Activated naive CD4-positive, alpha-beta T cell treated with anti-CD3 and anti-CD28 coated beads, Interleukin-2, amount 50 U/mL, for 24 hours (primary cell): ENCODE measurements at regions not wholly inside any gene's neighbourhood (a gene's known extent, or its start where the extent isn't known, plus 50 kb on each side); places are given as distances from the start of the nearest gene placed in this dataset.
A peak's percentile ranks its signal among the peaks of the same experiment; 100 is the strongest.

Source experiments
- H3K27ac Mint-ChIP-seq: one replicate; pipeline ENCODE4 v1.8.0; 2021; ENCODE audit warnings: mild to moderate bottlenecking, mixed read lengths
- H3K27me3 Mint-ChIP-seq: one replicate; pipeline ENCODE4 v1.8.0; 2021; ENCODE audit warnings: mixed read lengths
- H3K36me3 Mint-ChIP-seq: one replicate; pipeline ENCODE4 v1.8.0; 2021; ENCODE audit warnings: mixed read lengths
- H3K4me1 Mint-ChIP-seq: one replicate; pipeline ENCODE4 v1.8.0; 2021; ENCODE audit warnings: mixed read lengths
- H3K4me3 Mint-ChIP-seq: one replicate; pipeline ENCODE4 v1.8.0; 2021; ENCODE audit warnings: mild to moderate bottlenecking, mixed read lengths
- H3K9me3 Mint-ChIP-seq: one replicate; pipeline ENCODE4 v1.8.0; 2021; ENCODE audit warnings: mixed read lengths

- H3K4me3 Mint-ChIP-seq: no peak overlapping the region
- H3K9me3 Mint-ChIP-seq: peaks cover 5% of the 10 kb centered on the region
- no peaks in the 10 kb centered on the region for H3K36me3 Mint-ChIP-seq
- no peaks in the 10 kb centered on the region for H3K4me1 Mint-ChIP-seq
- no peak overlapping the region for H3K27ac Mint-ChIP-seq
- H3K27me3 Mint-ChIP-seq: peaks cover 1% of the 10 kb centered on the region
Observed at GRCh38 chr10:3433988-3434387, 261.4 kb upstream of the PITRM1 start.

DNA sequence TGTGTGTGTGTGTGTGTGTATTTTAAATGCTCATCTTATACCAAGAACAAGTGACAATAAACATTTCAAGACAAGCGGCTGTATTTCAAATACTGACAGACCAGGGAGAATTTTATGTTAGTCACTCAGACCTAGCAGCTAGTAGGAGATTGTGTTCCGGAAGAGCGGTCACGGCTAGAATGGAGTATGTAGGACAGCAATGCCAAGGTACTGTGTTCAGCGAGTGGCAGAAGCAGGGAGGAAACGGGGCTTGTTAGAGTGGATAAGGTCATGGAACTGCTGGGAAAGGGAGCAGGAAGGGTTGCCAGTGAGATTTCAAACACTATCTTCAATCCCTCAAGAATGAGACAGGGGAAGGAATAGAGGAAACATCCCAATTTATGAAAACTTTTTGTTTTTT lies 260.5 kb upstream of the PITRM1 start:
- Mint-ChIP-seq H3K27ac (no peak overlapping the region), H3K36me3 (no peaks in the 10 kb centered on the region), H3K27me3 (peaks cover 1% of the 10 kb centered on the region), H3K9me3 (peaks cover 5% of the 10 kb centered on the region), H3K4me3 (no peak overlapping the region), H3K4me1 (no peaks in the 10 kb centered on the region)

GRCh38 chr10:3432081-3432825 lies 259.7 kb upstream of the PITRM1 start:
- no peak overlapping the region for H3K4me3 Mint-ChIP-seq
- H3K36me3 Mint-ChIP-seq: no peaks in the 10 kb centered on the region
- no peaks in the 10 kb centered on the region for H3K4me1 Mint-ChIP-seq
- H3K27ac Mint-ChIP-seq: no peak overlapping the region
- H3K27me3 Mint-ChIP-seq: peaks cover 1% of the 10 kb centered on the region
- H3K9me3 Mint-ChIP-seq: peaks cover 5% of the 10 kb centered on the region

DNA sequence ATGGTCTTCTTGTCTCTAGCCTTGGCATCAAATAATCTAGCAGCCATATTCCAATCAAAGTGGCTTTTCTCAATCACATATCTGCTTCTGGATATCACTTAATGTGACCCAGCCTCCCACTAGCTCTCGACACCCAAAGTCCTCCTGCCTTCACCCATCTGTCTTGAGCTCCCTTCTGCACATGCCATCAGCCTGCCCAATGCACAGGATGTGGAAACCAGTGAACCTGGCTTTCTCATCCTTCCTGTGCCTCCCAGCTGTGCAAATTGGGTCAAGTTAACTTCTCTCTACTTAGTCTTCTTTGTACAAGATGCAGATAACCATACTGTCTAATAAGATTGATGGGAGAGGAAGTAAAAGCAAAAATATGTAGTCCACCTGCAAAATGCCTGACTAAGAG lies 257.9 kb upstream of the PITRM1 start:
- Mint-ChIP-seq H3K27ac (no peak overlapping the region), H3K4me1 (no peaks in the 10 kb centered on the region), H3K36me3 (no peaks in the 10 kb centered on the region), H3K9me3 (peaks cover 5% of the 10 kb centered on the region), H3K4me3 (no peak overlapping the region), H3K27me3 (peaks cover 1% of the 10 kb centered on the region)

- Mint-ChIP-seq H3K4me3 (no peak overlapping the region), H3K36me3 (no peaks in the 10 kb centered on the region), H3K4me1 (no peaks in the 10 kb centered on the region), H3K27me3 (peaks cover 1% of the 10 kb centered on the region), H3K27ac (peak overlapping the region; percentile 13), H3K9me3 (peaks cover 5% of the 10 kb centered on the region)
Observed at GRCh38 chr10:3429676-3430075, 257.1 kb upstream of the PITRM1 start.

DNA sequence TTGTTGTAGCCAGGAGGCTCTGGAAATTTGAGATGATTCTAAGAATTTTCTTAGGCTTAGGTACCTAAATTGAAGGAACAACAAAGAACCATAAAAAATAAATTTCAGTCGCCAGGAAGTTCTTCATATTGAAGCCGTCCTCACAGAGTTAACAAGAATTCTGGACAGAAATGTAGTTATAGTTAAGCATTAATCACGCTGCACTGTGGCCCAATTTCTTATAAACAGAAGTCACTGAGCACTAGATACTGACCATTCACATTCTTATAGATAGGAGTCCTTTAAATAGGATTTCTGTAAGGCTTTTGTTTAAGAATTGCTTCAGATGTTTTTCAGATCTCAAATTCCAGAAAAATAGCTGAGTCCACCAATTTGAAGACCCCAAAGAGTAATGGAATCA lies 256.2 kb upstream of the PITRM1 start:
- H3K27me3 Mint-ChIP-seq: peaks cover 4% of the 10 kb centered on the region
- H3K4me3 Mint-ChIP-seq: no peak overlapping the region
- peaks cover 5% of the 10 kb centered on the region for H3K9me3 Mint-ChIP-seq
- no peaks in the 10 kb centered on the region for H3K36me3 Mint-ChIP-seq
- no peak overlapping the region for H3K27ac Mint-ChIP-seq
- no peaks in the 10 kb centered on the region for H3K4me1 Mint-ChIP-seq

DNA sequence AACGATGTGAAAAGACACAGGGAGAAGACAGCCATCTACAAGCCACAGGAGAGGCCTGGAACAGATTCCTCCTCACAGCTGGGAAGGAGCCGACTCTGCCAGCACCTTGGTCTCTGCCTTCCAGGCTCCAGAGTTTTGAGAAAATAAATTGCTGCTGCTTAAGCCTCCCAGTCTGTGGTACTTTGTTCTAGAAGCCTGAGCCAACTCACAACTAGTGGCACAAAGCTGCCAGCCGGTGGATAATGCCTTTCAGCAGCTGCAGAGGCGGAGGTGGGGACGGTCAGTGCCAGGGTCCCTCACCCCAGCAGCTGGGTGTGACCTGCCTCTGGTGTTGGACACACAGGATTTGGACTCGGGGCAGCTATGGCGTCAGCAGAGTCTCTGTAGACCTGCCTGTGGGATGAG lies 255.4 kb upstream of the PITRM1 start:
- no peak overlapping the region for H3K4me3 Mint-ChIP-seq
- peaks cover 7% of the 10 kb centered on the region for H3K27me3 Mint-ChIP-seq
- H3K4me1 Mint-ChIP-seq: no peaks in the 10 kb centered on the region

GRCh38 chr10:3427347-3427746 lies 254.8 kb upstream of the PITRM1 start:
- no peak overlapping the region for H3K4me3 Mint-ChIP-seq
- H3K4me1 Mint-ChIP-seq: no peaks in the 10 kb centered on the region
- no peak overlapping the region for H3K27ac Mint-ChIP-seq
- H3K9me3 Mint-ChIP-seq: peaks cover 5% of the 10 kb centered on the region
- no peaks in the 10 kb centered on the region for H3K36me3 Mint-ChIP-seq
- H3K27me3 Mint-ChIP-seq: peaks cover 7% of the 10 kb centered on the region

More for the DNA sequence above, 255.4 kb upstream of the PITRM1 start:
- H3K36me3 Mint-ChIP-seq: no peaks in the 10 kb centered on the region
- no peak overlapping the region for H3K27ac Mint-ChIP-seq
- H3K9me3 Mint-ChIP-seq: peaks cover 5% of the 10 kb centered on the region

- no peaks in the 10 kb centered on the region for H3K36me3 Mint-ChIP-seq
- no peak overlapping the region for H3K4me3 Mint-ChIP-seq
- peaks cover 7% of the 10 kb centered on the region for H3K27me3 Mint-ChIP-seq
- no peak overlapping the region for H3K27ac Mint-ChIP-seq
- peaks cover 3% of the 10 kb centered on the region for H3K4me1 Mint-ChIP-seq
- peaks cover 5% of the 10 kb centered on the region for H3K9me3 Mint-ChIP-seq
Observed at GRCh38 chr10:3426190-3426845, 253.7 kb upstream of the PITRM1 start.

- peaks cover 5% of the 10 kb centered on the region for H3K9me3 Mint-ChIP-seq
- no peak overlapping the region for H3K27ac Mint-ChIP-seq
Observed at GRCh38 chr10:3425716-3426115, 253.1 kb upstream of the PITRM1 start.

GRCh38 chr10:3425261-3425660 lies 252.7 kb upstream of the PITRM1 start:
- peaks cover 7% of the 10 kb centered on the region for H3K27me3 Mint-ChIP-seq
- no peak overlapping the region for H3K27ac Mint-ChIP-seq
- H3K36me3 Mint-ChIP-seq: no peaks in the 10 kb centered on the region
- H3K9me3 Mint-ChIP-seq: peaks cover 5% of the 10 kb centered on the region
- H3K4me1 Mint-ChIP-seq: peaks cover 5% of the 10 kb centered on the region
- no peak overlapping the region for H3K4me3 Mint-ChIP-seq

More at GRCh38 chr10:3425716-3426115, 253.1 kb upstream of the PITRM1 start:
- Mint-ChIP-seq H3K27me3 (peaks cover 7% of the 10 kb centered on the region), H3K4me3 (no peak overlapping the region), H3K36me3 (no peaks in the 10 kb centered on the region), H3K4me1 (peaks cover 3% of the 10 kb centered on the region)

GRCh38 chr10:3424111-3424851 lies 251.7 kb upstream of the PITRM1 start:
- Mint-ChIP-seq H3K36me3 (no peaks in the 10 kb centered on the region), H3K27me3 (peaks cover 6% of the 10 kb centered on the region), H3K9me3 (no peaks in the 10 kb centered on the region), H3K4me1 (peaks cover 15% of the 10 kb centered on the region), H3K27ac (no peak overlapping the region), H3K4me3 (no peak overlapping the region)

- Mint-ChIP-seq H3K4me1 (peaks cover 16% of the 10 kb centered on the region), H3K9me3 (no peaks in the 10 kb centered on the region), H3K36me3 (no peaks in the 10 kb centered on the region), H3K27me3 (peaks cover 6% of the 10 kb centered on the region), H3K27ac (no peak overlapping the region), H3K4me3 (no peak overlapping the region)
Observed at GRCh38 chr10:3423384-3423783, 250.8 kb upstream of the PITRM1 start.

- peaks cover 16% of the 10 kb centered on the region for H3K4me1 Mint-ChIP-seq
- no peak overlapping the region for H3K27ac Mint-ChIP-seq
- no peak overlapping the region for H3K4me3 Mint-ChIP-seq
- no peaks in the 10 kb centered on the region for H3K9me3 Mint-ChIP-seq
- no peaks in the 10 kb centered on the region for H3K36me3 Mint-ChIP-seq
- peaks cover 6% of the 10 kb centered on the region for H3K27me3 Mint-ChIP-seq
Observed at GRCh38 chr10:3422282-3422681, 249.7 kb upstream of the PITRM1 start.

DNA sequence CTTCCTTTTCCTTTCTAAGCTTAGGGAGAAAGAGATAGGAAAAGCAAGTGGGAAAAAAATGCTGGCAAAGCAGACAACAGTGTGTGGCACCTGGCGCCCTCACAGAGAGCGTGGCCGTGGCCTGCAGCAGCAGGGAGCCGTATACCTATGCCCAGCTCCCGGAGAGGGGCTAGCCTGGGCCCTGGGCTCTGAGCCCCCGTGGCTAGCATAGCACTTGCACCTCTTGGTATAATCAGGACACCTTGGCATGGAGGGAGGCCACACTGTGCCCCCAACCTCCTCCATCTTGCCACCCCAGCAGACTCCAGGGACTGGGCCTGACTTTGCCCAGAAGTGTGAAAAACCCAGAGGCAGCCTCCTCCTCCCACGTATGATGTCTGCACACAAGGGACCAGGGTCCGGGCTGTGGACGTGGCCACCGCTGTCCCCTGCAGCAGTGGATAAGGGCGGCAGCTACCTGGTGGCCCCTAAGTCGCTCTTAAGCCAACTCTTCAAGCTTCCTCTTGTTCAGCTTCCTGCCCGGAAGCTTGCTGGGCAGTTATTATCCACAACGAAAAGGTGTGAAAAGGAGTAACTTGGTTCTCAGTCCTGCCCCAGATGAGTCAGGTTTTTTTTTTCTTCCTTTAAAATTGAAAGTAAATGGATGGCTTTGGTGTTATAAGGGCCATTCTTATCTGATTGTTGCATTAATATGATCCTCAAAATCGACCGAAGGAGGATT lies 249.1 kb upstream of the PITRM1 start:
- Mint-ChIP-seq H3K9me3 (no peaks in the 10 kb centered on the region), H3K27me3 (peaks cover 6% of the 10 kb centered on the region), H3K27ac (no peak overlapping the region), H3K4me3 (no peak overlapping the region), H3K36me3 (no peaks in the 10 kb centered on the region), H3K4me1 (peaks cover 16% of the 10 kb centered on the region)
